HG02981 (cell line): ENCODE measurements at regions not wholly inside any gene's neighbourhood (a gene's known extent, or its start where the extent isn't known, plus 50 kb on each side); places are given as distances from the start of the nearest gene placed in this dataset.

Experiments used
- ATAC-seq: cut with Tn5 transposase; IDR thresholded peaks from one replicate; pipeline ENCODE4 v1.9.1; 2021; ENCODE audit warnings: mild to moderate bottlenecking, moderate library complexity; ENCODE audit not compliant: unreplicated experiment

- no peak for ATAC-seq
Observed at GRCh38 chr11:19478891-19479290, 233.7 kb upstream of the NAV2 start.

- ATAC-seq: peak; percentile 70
Observed at GRCh38 chr11:19474954-19475721, 234.4 kb upstream of the E2F8 start.

- ATAC-seq: no peak
Observed at GRCh38 chr11:19474211-19474610, 233.5 kb upstream of the E2F8 start.

- ATAC-seq: no peak
Observed at GRCh38 chr11:19472679-19473078, 231.9 kb upstream of the E2F8 start.

- no peak for ATAC-seq
Observed at GRCh38 chr11:19467904-19468303, 227.2 kb upstream of the E2F8 start.

GRCh38 chr11:19466314-19466713 is 225.6 kb upstream of the E2F8 start:
- no peak for ATAC-seq

- no peak for ATAC-seq
Observed at GRCh38 chr11:19463976-19464375, 223.2 kb upstream of the E2F8 start.

GRCh38 chr11:19460718-19461405 is 220.1 kb upstream of the E2F8 start:
- no peak for ATAC-seq

- no peak for ATAC-seq
Observed at GRCh38 chr11:19459240-19459639, 218.5 kb upstream of the E2F8 start.

- ATAC-seq: no peak
Observed at GRCh38 chr11:19458721-19459120, 218.0 kb upstream of the E2F8 start.

- ATAC-seq: no peak
Observed at GRCh38 chr11:19458231-19458630, 217.5 kb upstream of the E2F8 start.

GRCh38 chr11:19455731-19456130 is 215.0 kb upstream of the E2F8 start:
- no peak for ATAC-seq

GRCh38 chr11:19453651-19454257 is 213.0 kb upstream of the E2F8 start:
- no peak for ATAC-seq

- ATAC-seq: no peak
Observed at GRCh38 chr11:19451609-19452008, 210.9 kb upstream of the E2F8 start.

- no peak for ATAC-seq
Observed at GRCh38 chr11:19450282-19450681, 209.5 kb upstream of the E2F8 start.

GRCh38 chr11:19448651-19449050 is 207.9 kb upstream of the E2F8 start:
- no peak for ATAC-seq

- no peak for ATAC-seq
Observed at GRCh38 chr11:19447150-19447566, 206.4 kb upstream of the E2F8 start.

- no peak for ATAC-seq
Observed at GRCh38 chr11:19445771-19446170, 205.0 kb upstream of the E2F8 start.

GRCh38 chr11:19444231-19444630 is 203.5 kb upstream of the E2F8 start:
- ATAC-seq: no peak

- peak; percentile 21 for ATAC-seq
Observed at GRCh38 chr11:19442554-19442910, 201.8 kb upstream of the E2F8 start.

GRCh38 chr11:19441752-19442553 is 201.2 kb upstream of the E2F8 start:
- ATAC-seq: peak; percentile 94
